H1 (cell line): ENCODE measurements at regions not wholly inside any gene's neighbourhood (a gene's known extent, or its start where the extent isn't known, plus 50 kb on each side); places are given as distances from the start of the nearest gene placed in this dataset.

Experiments
- CTCF ChIA-PET: fragments of 300-600 bp; sonication (Branson Sonifier 250); formaldehyde crosslinking; loops from one replicate; lab custom pipeline; 2021; ENCODE audit not compliant: partially characterized antibody; lab: Charles Lee
- POLR2A ChIA-PET: fragments of 300-600 bp; sonication (Branson Sonifier 250); formaldehyde crosslinking; loops from one replicate; lab custom pipeline; 2021; ENCODE audit warnings: inconsistent platforms; ENCODE audit not compliant: partially characterized antibody; lab: Charles Lee
- DNase-seq, 2 experiments: peaks; one replicate each; pipeline versions ENCODE4 v3.0.0 to v3.0.0-alpha.2; 2010 to 2022; ENCODE audit warnings: low spot score in 2 of 2, low read depth in 1 of 2, mixed read lengths in 1 of 2
- FAIRE-seq: peaks from 2 replicates; lab custom pipeline; 2011; peaks lifted over from hg19 to GRCh38; lab: Jason Lieb, UNC
- H2AFZ ChIP-seq: 2 replicates; pipeline ENCODE4 v1.8.1; 2012; ENCODE audit warnings: low read length, inconsistent platforms
- H2AK5ac ChIP-seq: 2 replicates; pipeline ENCODE4 v1.6.1; 2013; ENCODE audit warnings: low read depth, low read length
- H2BK120ac ChIP-seq: replicated peaks from 2 replicates; pipeline ENCODE3; 2013; ENCODE audit warnings: low read depth, low read length, inconsistent platforms
- H2BK12ac ChIP-seq: 2 replicates; pipeline ENCODE4 v1.6.1; 2013; ENCODE audit warnings: low read depth, low read length
- H2BK15ac ChIP-seq: 2 replicates; pipeline ENCODE4 v1.6.1; 2013; ENCODE audit warnings: low read length
- H2BK20ac ChIP-seq: 2 replicates; pipeline ENCODE4 v1.6.1; 2013; ENCODE audit warnings: low read length
- H2BK5ac ChIP-seq: 2 replicates; pipeline ENCODE4 v1.6.1; 2013; ENCODE audit warnings: low read depth, low read length
- H3K14ac ChIP-seq: 2 replicates; pipeline ENCODE4 v1.6.1; 2013; ENCODE audit warnings: inconsistent platforms; ENCODE audit not compliant: insufficient read length
- H3K18ac ChIP-seq: 2 replicates; pipeline ENCODE4 v1.6.1; 2013; ENCODE audit warnings: low read length; ENCODE audit errors: extremely low read depth
- H3K23ac ChIP-seq: 2 replicates; pipeline ENCODE4 v1.6.1; 2013; ENCODE audit warnings: inconsistent platforms; ENCODE audit not compliant: insufficient read length
- H3K23me2 ChIP-seq: 2 replicates; pipeline ENCODE4 v1.6.1; 2013; ENCODE audit warnings: low read depth, low read length
- H3K27ac ChIP-seq: 2 replicates; pipeline ENCODE4 v1.6.1; 2011; ENCODE audit warnings: low read depth, low read length, inconsistent platforms
- H3K27me3 ChIP-seq, 4 experiments: replicated peaks in 1 of 4; 1 replicate in 1 of 4; 2 replicates in 3 of 4; pipeline versions ENCODE4 v1.6.1 to v1.8.1; 2011 to 2013; ENCODE audit warnings: low read length in 3 of 4, mild to moderate bottlenecking in 3 of 4, inconsistent platforms in 2 of 4, mixed read lengths in 2 of 4, moderate library complexity in 1 of 4; ENCODE audit not compliant: control insufficient read depth in 3 of 4, insufficient read depth in 3 of 4; ENCODE audit errors: extremely low read depth in 1 of 4
- H3K36me3 ChIP-seq, 4 experiments: 2 replicates each; pipeline versions ENCODE4 v1.6.1 to v1.8.1; 2011 to 2013; ENCODE audit warnings: mild to moderate bottlenecking in 4 of 4, low read length in 3 of 4, moderate library complexity in 2 of 4, control low read depth in 1 of 4, inconsistent platforms in 1 of 4; ENCODE audit not compliant: insufficient read depth in 4 of 4, control insufficient read depth in 2 of 4
- H3K4ac ChIP-seq: replicated peaks from 2 replicates; pipeline ENCODE3; 2013; ENCODE audit warnings: low read length, low read depth, mixed read lengths, inconsistent platforms; ENCODE audit not compliant: insufficient read length
- H3K4me1 ChIP-seq, 4 experiments: replicated peaks in 1 of 4; 1 replicate in 1 of 4; 2 replicates in 3 of 4; pipeline versions ENCODE4 v1.6.1 to v1.8.1; 2011 to 2013; ENCODE audit warnings: low read length in 3 of 4, inconsistent platforms in 2 of 4, mixed read lengths in 1 of 4; ENCODE audit not compliant: insufficient read depth in 4 of 4, control insufficient read depth in 3 of 4
- H3K4me2 ChIP-seq, 2 experiments: 2 replicates each; pipeline versions ENCODE4 v1.6.1 to v1.8.1; 2011 to 2013; ENCODE audit warnings: low read depth in 2 of 2, low read length in 2 of 2, control low read depth in 1 of 2, inconsistent platforms in 1 of 2, mild to moderate bottlenecking in 1 of 2; ENCODE audit not compliant: insufficient read depth in 1 of 2
- H3K4me3 ChIP-seq, 4 experiments: fragments of 200-600, 300-600 bp in 1 of 4; sonication (generic), shearing (Covaris generic), sonication (Bioruptor Twin) in 1 of 4; 2 replicates each; pipeline versions ENCODE4 v1.5.1 to v1.8.1; 2011 to 2016; ENCODE audit warnings: low read length in 4 of 4, low read depth in 3 of 4, control low read depth in 2 of 4, inconsistent platforms in 2 of 4, mild to moderate bottlenecking in 2 of 4, mixed read lengths in 1 of 4, moderate library complexity in 1 of 4; ENCODE audit not compliant: insufficient read depth in 2 of 4; ENCODE audit errors: extremely low read depth in 1 of 4
- H3K56ac ChIP-seq: replicated peaks from 2 replicates; pipeline ENCODE3; 2013; ENCODE audit warnings: low read depth, mild to moderate bottlenecking, mixed read lengths, low read length, inconsistent platforms; ENCODE audit not compliant: insufficient read length
- H3K79me1 ChIP-seq: 2 replicates; pipeline ENCODE4 v1.6.1; 2013; ENCODE audit warnings: low read depth, low read length, control low read depth
- H3K79me2 ChIP-seq, 2 experiments: 2 replicates each; pipeline versions ENCODE4 v1.6.1 to v1.8.1; 2012 to 2013; ENCODE audit warnings: low read length in 2 of 2, mild to moderate bottlenecking in 2 of 2, inconsistent platforms in 1 of 2; ENCODE audit not compliant: insufficient read depth in 2 of 2, control insufficient read depth in 1 of 2
- H3K9ac ChIP-seq, 4 experiments: replicated peaks in 1 of 4; 1 replicate in 1 of 4; 2 replicates in 3 of 4; pipeline versions ENCODE4 v1.6.1 to v1.8.1; 2011 to 2013; ENCODE audit warnings: low read depth in 3 of 4, low read length in 3 of 4, control low read depth in 2 of 4, mild to moderate bottlenecking in 2 of 4, moderate library complexity in 2 of 4, inconsistent platforms in 1 of 4; ENCODE audit errors: extremely low read depth in 1 of 4
- H3K9me3 ChIP-seq, 2 experiments: 2 replicates each; pipeline versions ENCODE4 v1.6.1 to v1.8.1; 2012 to 2013; ENCODE audit warnings: mild to moderate bottlenecking in 2 of 2, moderate library complexity in 2 of 2, control low read depth in 1 of 2, inconsistent platforms in 1 of 2, low read depth in 1 of 2, low read length in 1 of 2, mixed read lengths in 1 of 2; ENCODE audit not compliant: insufficient read depth in 2 of 2
- H4K20me1 ChIP-seq, 2 experiments: replicated peaks in 1 of 2; 2 replicates each; pipeline versions ENCODE3 to v1.8.1; 2011 to 2013; ENCODE audit warnings: inconsistent platforms in 2 of 2, low read length in 2 of 2, mild to moderate bottlenecking in 1 of 2; ENCODE audit not compliant: insufficient read depth in 2 of 2, control insufficient read depth in 1 of 2
- H4K5ac ChIP-seq: 2 replicates; pipeline ENCODE4 v1.6.1; 2013; ENCODE audit warnings: low read length, low read depth, mixed read lengths, inconsistent platforms; ENCODE audit not compliant: insufficient read length
- H4K8ac ChIP-seq: 2 replicates; pipeline ENCODE4 v1.8.0; 2013; ENCODE audit warnings: mild to moderate bottlenecking, moderate library complexity, low read length, inconsistent platforms; ENCODE audit not compliant: insufficient read depth; ENCODE audit errors: extremely low read depth
- H4K91ac ChIP-seq: replicated peaks from 2 replicates; pipeline ENCODE3; 2013; ENCODE audit warnings: low read length, mixed read lengths, inconsistent platforms; ENCODE audit not compliant: insufficient read length
- ATF2 ChIP-seq: IDR thresholded peaks from 2 replicates; pipeline ENCODE4 v1.6.1; 2012; ENCODE audit warnings: low read length, inconsistent platforms
- BACH1 ChIP-seq: IDR thresholded peaks from 2 replicates; pipeline ENCODE4 v1.6.1; 2012; ENCODE audit warnings: low read length, improper control_type of control experiment
- CEBPB ChIP-seq: IDR thresholded peaks from 2 replicates; pipeline ENCODE4 v1.6.1; 2012; ENCODE audit warnings: low read depth, low read length
- CREB1 ChIP-seq: IDR thresholded peaks from 2 replicates; pipeline ENCODE4 v1.6.1; 2012; ENCODE audit warnings: inconsistent platforms
- GTF2F1 ChIP-seq: IDR thresholded peaks from 2 replicates; pipeline ENCODE4 v1.6.1; 2012; ENCODE audit warnings: low read depth, low read length, improper control_type of control experiment, borderline replicate concordance
- HDAC2 ChIP-seq, 2 experiments: fragments of 300-600 bp in 1 of 2; sonication (generic) in 1 of 2; IDR thresholded peaks; 2 replicates each; pipeline ENCODE4 v1.6.1; 2011 to 2012; ENCODE audit warnings: low read depth in 2 of 2, low read length in 2 of 2, mild to moderate bottlenecking in 2 of 2, moderate library complexity in 2 of 2, borderline replicate concordance in 1 of 2, inconsistent platforms in 1 of 2
- HDAC6 ChIP-seq: IDR thresholded peaks from one replicate; pipeline ENCODE4 v1.7.1; 2012; ENCODE audit warnings: low read depth, mild to moderate bottlenecking, inconsistent platforms, low read length, moderate library complexity
- RAD21 ChIP-seq, 2 experiments: IDR thresholded peaks in 1 of 2; conservative IDR thresholded peaks in 1 of 2; 2 replicates each; pipeline ENCODE4 v1.6.1; 2011; ENCODE audit warnings: low read depth in 2 of 2, low read length in 2 of 2, improper control_type of control experiment in 1 of 2, inconsistent platforms in 1 of 2, mild to moderate bottlenecking in 1 of 2, moderate library complexity in 1 of 2
- SIN3A ChIP-seq, 2 experiments: IDR thresholded peaks in 1 of 2; conservative IDR thresholded peaks in 1 of 2; 2 replicates each; pipeline ENCODE4 v1.6.1; 2011 to 2012; ENCODE audit warnings: low read length in 2 of 2, improper control_type of control experiment in 1 of 2, low read depth in 1 of 2, mild to moderate bottlenecking in 1 of 2
- SRF ChIP-seq: IDR thresholded peaks from 2 replicates; pipeline ENCODE4 v1.6.1; 2011; ENCODE audit warnings: mild to moderate bottlenecking, low read depth, low read length, moderate library complexity
- TAF1 ChIP-seq: IDR thresholded peaks from 2 replicates; pipeline ENCODE4 v1.6.1; 2011; ENCODE audit warnings: mild to moderate bottlenecking, low read depth, low read length
- YY1 ChIP-seq: IDR thresholded peaks from 2 replicates; pipeline ENCODE4 v1.6.1; 2011; ENCODE audit warnings: low read depth, mild to moderate bottlenecking, low read length
- WGBS, 2 experiments: shearing (Covaris generic) in 1 of 2; methylation state at CpG; one replicate each; pipeline versions ENCODE4 v1.1.6 to v1.1.7; 2013 to 2015; ENCODE audit warnings: low lambda C conversion rate in 2 of 2, mixed read lengths in 2 of 2, inconsistent platforms in 1 of 2, low coverage in 1 of 2, missing lambda C conversion rate in 1 of 2; ENCODE audit not compliant: insufficient replicate concordance in 2 of 2, insufficient coverage in 1 of 2, insufficient read length in 1 of 2; ENCODE audit errors: extremely low coverage in 1 of 2, missing lambda C conversion rate in 1 of 2; 5-methylcytosine and 5-hydroxymethylcytosine counted together

GRCh38 chr1:228865627-228866330, 130.5 kb downstream of the RHOU start:
- Histone ChIP-seq H4K20me1 (no peaks in the 10 kb centered on the region), H3K4me1 (peaks cover 7 to 27% (median 16%) of the 10 kb centered on the region in 4 experiments; a peak in 6 of 7 replicates), H3K56ac (no peak overlapping the region), H3K4me2 (no peak overlapping the region), H2BK15ac (no peak overlapping the region), H3K14ac (no peak overlapping the region), H2BK5ac (no peak overlapping the region), H3K27me3 (no peaks in the 10 kb centered on the region; a peak in 1 of 7 replicates), H3K79me2 (no peaks in the 10 kb centered on the region), H2BK12ac (no peak overlapping the region), H2AFZ (no peak overlapping the region), H3K9me3 (no peaks in the 10 kb centered on the region), H3K36me3 (no peaks in the 10 kb centered on the region), H3K79me1 (no peaks in the 10 kb centered on the region), H3K23me2 (no peaks in the 10 kb centered on the region), H2AK5ac (no peak overlapping the region), H4K91ac (peak overlapping the region; percentile 29), H2BK120ac (no peak overlapping the region), H3K18ac (no peak overlapping the region), H3K27ac (no peak overlapping the region), H4K8ac (no peak overlapping the region), H2BK20ac (no peak overlapping the region), H3K9ac (peak overlapping the region in 1 of 4 experiments; percentile 10; a peak in 1 of 7 replicates), H4K5ac (no peak overlapping the region), H3K4me3 (no peak overlapping the region), H3K23ac (no peak overlapping the region), H3K4ac (no peak overlapping the region)
- ChIA-PET CTCF (no interaction called here), POLR2A (no interaction called here)
- no peak for DNase-seq
- WGBS, 2 experiments, result 83% methylated on average over 7 of the region's 7 CpGs; no CpG with 5 or more reads in 1 of the 2 experiments
- FAIRE-seq, result no peak
- TF ChIP-seq SIN3A (conservative IDR thresholded peaks at IDR 0.05 in 1 of 2, IDR thresholded peaks at IDR 0.05 in 1 of 2; ENCODE audit: low read depth in 1 of 2, low read length in 2 of 2), result no peak
- no peak for TF ChIP-seq CEBPB
- TF ChIP-seq YY1, result no peak
- TF ChIP-seq RAD21 (IDR thresholded peaks at IDR 0.05 in 1 of 2, conservative IDR thresholded peaks at IDR 0.05 in 1 of 2; ENCODE audit: low read depth in 2 of 2, low read length in 2 of 2), result no peak
- no peak for TF ChIP-seq CREB1
- TF ChIP-seq HDAC2 (IDR thresholded peaks at IDR 0.05; ENCODE audit: borderline replicate concordance in 1 of 2, low read depth in 2 of 2, low read length in 2 of 2), result no peak
- TF ChIP-seq TAF1, result no peak
- TF ChIP-seq BACH1, result no peak
- no peak for TF ChIP-seq GTF2F1
- no peak for TF ChIP-seq HDAC6
- no peak for TF ChIP-seq ATF2
- TF ChIP-seq SRF, result no peak
